GM12878 (cell line): ENCODE measurements at regions not wholly inside any gene's neighbourhood (a gene's known extent, or its start where the extent isn't known, plus 50 kb on each side); places are given as distances from the start of the nearest gene placed in this dataset.

ENCODE experiments used
- ATAC-seq: fragments of 200-7000 bp; cut with Tn5 transposase; 3 replicates; pipeline ENCODE4 v1.9.1; 2020; ENCODE audit warnings: mild to moderate bottlenecking, moderate library complexity
- BruUV-seq: library from RNA; stranded (reverse); fragments of 400-500 nt; replicated peaks from 2 replicates; lab custom pipeline; 2021; lab: Mats Ljungman, UMichigan
- CTCF ChIA-PET: fragments of 300-600 bp; sonication (Branson Sonifier 250); formaldehyde crosslinking; extraction: SDS; loops from one replicate; lab custom pipeline; 2021; ENCODE audit warnings: inconsistent platforms; lab: Yijun Ruan, JAX
- POLR2A ChIA-PET: fragments of 350-600 bp; formaldehyde crosslinking; extraction: SDS; loops from one replicate; lab custom pipeline; 2021; ENCODE audit warnings: inconsistent platforms; lab: Charles Lee
- RAD21 ChIA-PET: fragments of 300-600 bp; sonication (Branson Sonifier 250); formaldehyde crosslinking; loops from one replicate; lab custom pipeline; 2023; ENCODE audit warnings: antibody characterized with exemption; ENCODE audit not compliant: unreplicated experiment; lab: Charles Lee
- SMC1A ChIA-PET: fragments of 300-600 bp; sonication (Branson Sonifier 250); formaldehyde crosslinking; loops from one replicate; lab custom pipeline; 2023; ENCODE audit not compliant: unreplicated experiment, uncharacterized antibody; lab: Charles Lee
- DNase-seq: peaks from one replicate; pipeline ENCODE4 v3.0.0-alpha.2; 2011; ENCODE audit warnings: low read depth, low spot score
- FAIRE-seq: peaks from 3 replicates; lab custom pipeline; 2011; peaks lifted over from hg19 to GRCh38; lab: Jason Lieb, UNC
- H2AFZ ChIP-seq: 2 replicates; pipeline ENCODE4 v1.6.0; 2011; ENCODE audit warnings: low read depth, low read length, control low read depth; ENCODE audit not compliant: control insufficient read depth
- H3K27ac ChIP-seq: 2 replicates; pipeline ENCODE4 v1.5.1; 2011; ENCODE audit warnings: control low read depth; ENCODE audit not compliant: control insufficient read depth, insufficient read depth
- H3K27me3 ChIP-seq, 2 experiments: replicated peaks in 1 of 2; 2 replicates each; pipeline versions ENCODE4 v1.6.0 to v1.6.1; 2011; ENCODE audit warnings: low read length in 1 of 2; ENCODE audit not compliant: control insufficient read depth in 2 of 2, insufficient read depth in 2 of 2
- H3K36me3 ChIP-seq, 2 experiments: 2 replicates each; pipeline ENCODE4 v1.5.1; 2011; ENCODE audit warnings: low read length in 1 of 2; ENCODE audit not compliant: control insufficient read depth in 2 of 2, insufficient read depth in 2 of 2
- H3K4me1 ChIP-seq: 2 replicates; pipeline ENCODE4 v1.6.1; 2011; ENCODE audit warnings: mild to moderate bottlenecking, low read length, moderate library complexity, mixed read lengths; ENCODE audit not compliant: control insufficient read depth, insufficient read depth
- H3K4me2 ChIP-seq: 2 replicates; pipeline ENCODE4 v1.6.0; 2011; ENCODE audit warnings: control low read depth; ENCODE audit not compliant: control insufficient read depth, insufficient read depth
- H3K4me3 ChIP-seq: fragments of 200-600 bp; sonication (generic); 2 replicates; pipeline ENCODE4 v1.5.1; 2016
- H3K79me2 ChIP-seq: 2 replicates; pipeline ENCODE4 v1.6.0; 2011; ENCODE audit warnings: low read length; ENCODE audit not compliant: control insufficient read depth, insufficient read depth
- H3K9ac ChIP-seq: 2 replicates; pipeline ENCODE4 v1.8.0; 2011; ENCODE audit warnings: low read length, control low read depth, mixed read lengths; ENCODE audit not compliant: control insufficient read depth, insufficient read depth
- H3K9me3 ChIP-seq: replicated peaks from 3 replicates; pipeline ENCODE4 v1.5.1; 2011; ENCODE audit warnings: mild to moderate bottlenecking, low read length; ENCODE audit not compliant: control insufficient read depth, insufficient read depth
- H4K20me1 ChIP-seq: 2 replicates; pipeline ENCODE4 v1.6.0; 2011; ENCODE audit not compliant: control insufficient read depth, insufficient read depth
- CBX3 ChIP-seq: fragments of 200-600 bp; sonication (generic); IDR thresholded peaks from 2 replicates; pipeline ENCODE4 v1.6.1; 2016; ENCODE audit warnings: low read depth, borderline replicate concordance
- E4F1 ChIP-seq: fragments of 450-650 bp; IDR thresholded peaks from 2 replicates; pipeline ENCODE4 v1.6.1; 2018; ENCODE audit warnings: borderline replicate concordance, mild to moderate bottlenecking; ENCODE audit not compliant: partially characterized antibody
- KAT2A ChIP-seq: conservative IDR thresholded peaks from 2 replicates; pipeline ENCODE4 v1.6.1; 2011; ENCODE audit warnings: low read depth, low read length; ENCODE audit not compliant: control insufficient read depth
- MAX ChIP-seq: IDR thresholded peaks from 2 replicates; pipeline ENCODE4 v1.6.1; 2012; ENCODE audit warnings: low read depth, low read length, improper control_type of control experiment
- MXI1 ChIP-seq: fragments of 150-350 bp; IDR thresholded peaks from 2 replicates; pipeline ENCODE4 v1.6.1; 2011; ENCODE audit warnings: low read depth, mild to moderate bottlenecking, inconsistent platforms, low read length, improper control_type of control experiment
- NRF1 ChIP-seq: conservative IDR thresholded peaks from 2 replicates; pipeline ENCODE4 v1.6.1; 2011; ENCODE audit warnings: mild to moderate bottlenecking, low read depth, low read length, improper control_type of control experiment
- RAD21 ChIP-seq: IDR thresholded peaks from 2 replicates; pipeline ENCODE4 v1.6.1; 2011; ENCODE audit warnings: mild to moderate bottlenecking, low read depth, low read length, moderate library complexity; ENCODE audit not compliant: insufficient read depth
- SMAD5 ChIP-seq: IDR thresholded peaks from 2 replicates; pipeline ENCODE4 v1.6.1; 2016; ENCODE audit warnings: antibody characterized with exemption, low read depth
- SRF ChIP-seq, 2 experiments: IDR thresholded peaks; 2 replicates each; pipeline ENCODE4 v1.6.1; 2011; ENCODE audit warnings: low read depth in 2 of 2, low read length in 2 of 2, mild to moderate bottlenecking in 1 of 2, moderate library complexity in 1 of 2
- ZBED1 ChIP-seq: IDR thresholded peaks from 2 replicates; pipeline ENCODE4 v1.6.1; 2016; ENCODE audit warnings: borderline replicate concordance
- ZBTB11 ChIP-seq: fragments of 450-650 bp; formaldehyde crosslinking; IDR thresholded peaks from 2 replicates; pipeline ENCODE4 v1.5.0; 2022; ENCODE audit warnings: mild to moderate bottlenecking, missing genetic modification characterization
- ZNF622 ChIP-seq: fragments of 450-650 bp; IDR thresholded peaks from 2 replicates; pipeline ENCODE4 v1.6.1; 2017; ENCODE audit warnings: mild to moderate bottlenecking, inconsistent platforms
- WGBS: methylation state at CpG from one replicate; pipeline ENCODE4 v1.1.6; 2016; ENCODE audit warnings: low lambda C conversion rate; ENCODE audit not compliant: insufficient replicate concordance, insufficient coverage; ENCODE audit errors: missing lambda C conversion rate; 5-methylcytosine and 5-hydroxymethylcytosine counted together
- in situ Hi-C: fragments of 300-500 bp; cut with MboI; formaldehyde crosslinking; loops from 9 replicates; pipeline ENCODE4 v1.14.3; 2018; ENCODE audit warnings: mixed read lengths
- intact Hi-C: fragments of 100-400 bp; cut with micrococcal nuclease; formaldehyde crosslinking; loops from one replicate; pipeline ENCODE4 v1.14.2; 2022; ENCODE audit not compliant: unreplicated experiment
- TF ChIP-seq, protein P1 (sequence below): fragments of 450-650 bp; IDR thresholded peaks from 2 replicates; pipeline ENCODE4 v1.6.1; 2017; ENCODE audit warnings: mild to moderate bottlenecking, moderate library complexity

- TF ChIP-seq CBX3 (no peak), ZBED1 (no peak), SMAD5 (no peak)
Measured at GRCh38 chr11:116188350-116188749, 584.4 kb downstream of the BUD13 start (continued).

- ChIA-PET SMC1A (no interaction called here), POLR2A (no interaction called here), CTCF (interaction anchor here (1.1 kb wide), 1 partner anchor 30 kb away, joined by 3 read pairs; no protein-coding TSS in a partner anchor), RAD21 (no interaction called here)
- 43% methylated on average over 2 of the region's 2 CpGs for WGBS
- H3K4me3 ChIP-seq = no peak overlapping the region
- no peak for FAIRE-seq
- H2AFZ ChIP-seq = no peak overlapping the region
- H3K27ac ChIP-seq = no peak overlapping the region
- H3K9me3 ChIP-seq = no peaks in the 10 kb centered on the region
- in situ Hi-C loops (no loop called here), intact Hi-C loops (no loop called here)
- peaks cover 0 to 3% of the 10 kb centered on the region in 2 experiments; a peak in 3 of 4 replicates for H3K27me3 ChIP-seq
- H3K4me2 ChIP-seq = no peak overlapping the region
- H3K36me3 ChIP-seq = no peaks in the 10 kb centered on the region
- H3K4me1 ChIP-seq = no peaks in the 10 kb centered on the region
- BruUV-seq = no TSS peak
- no peaks in the 10 kb centered on the region for H4K20me1 ChIP-seq
- H3K79me2 ChIP-seq = no peaks in the 10 kb centered on the region
- no peak for ATAC-seq
- no peak for DNase-seq
- H3K9ac ChIP-seq = no peak overlapping the region
- TF ChIP-seq MAX (no peak), KAT2A (no peak), ZBTB11 (CRISPR knock-in tag) (no peak), E4F1 (no peak), NRF1 (no peak), SRF (IDR thresholded peaks at IDR 0.05; ENCODE audit: low read depth in 2 of 2, low read length in 2 of 2) (no peak), MXI1 (no peak), RAD21 (no peak), ZNF622 (no peak)
- TF ChIP-seq, protein P1, sequence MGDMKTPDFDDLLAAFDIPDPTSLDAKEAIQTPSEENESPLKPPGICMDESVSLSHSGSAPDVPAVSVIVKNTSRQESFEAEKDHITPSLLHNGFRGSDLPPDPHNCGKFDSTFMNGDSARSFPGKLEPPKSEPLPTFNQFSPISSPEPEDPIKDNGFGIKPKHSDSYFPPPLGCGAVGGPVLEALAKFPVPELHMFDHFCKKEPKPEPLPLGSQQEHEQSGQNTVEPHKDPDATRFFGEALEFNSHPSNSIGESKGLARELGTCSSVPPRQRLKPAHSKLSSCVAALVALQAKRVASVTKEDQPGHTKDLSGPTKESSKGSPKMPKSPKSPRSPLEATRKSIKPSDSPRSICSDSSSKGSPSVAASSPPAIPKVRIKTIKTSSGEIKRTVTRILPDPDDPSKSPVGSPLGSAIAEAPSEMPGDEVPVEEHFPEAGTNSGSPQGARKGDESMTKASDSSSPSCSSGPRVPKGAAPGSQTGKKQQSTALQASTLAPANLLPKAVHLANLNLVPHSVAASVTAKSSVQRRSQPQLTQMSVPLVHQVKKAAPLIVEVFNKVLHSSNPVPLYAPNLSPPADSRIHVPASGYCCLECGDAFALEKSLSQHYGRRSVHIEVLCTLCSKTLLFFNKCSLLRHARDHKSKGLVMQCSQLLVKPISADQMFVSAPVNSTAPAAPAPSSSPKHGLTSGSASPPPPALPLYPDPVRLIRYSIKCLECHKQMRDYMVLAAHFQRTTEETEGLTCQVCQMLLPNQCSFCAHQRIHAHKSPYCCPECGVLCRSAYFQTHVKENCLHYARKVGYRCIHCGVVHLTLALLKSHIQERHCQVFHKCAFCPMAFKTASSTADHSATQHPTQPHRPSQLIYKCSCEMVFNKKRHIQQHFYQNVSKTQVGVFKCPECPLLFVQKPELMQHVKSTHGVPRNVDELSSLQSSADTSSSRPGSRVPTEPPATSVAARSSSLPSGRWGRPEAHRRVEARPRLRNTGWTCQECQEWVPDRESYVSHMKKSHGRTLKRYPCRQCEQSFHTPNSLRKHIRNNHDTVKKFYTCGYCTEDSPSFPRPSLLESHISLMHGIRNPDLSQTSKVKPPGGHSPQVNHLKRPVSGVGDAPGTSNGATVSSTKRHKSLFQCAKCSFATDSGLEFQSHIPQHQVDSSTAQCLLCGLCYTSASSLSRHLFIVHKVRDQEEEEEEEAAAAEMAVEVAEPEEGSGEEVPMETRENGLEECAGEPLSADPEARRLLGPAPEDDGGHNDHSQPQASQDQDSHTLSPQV = no peak
Measured at GRCh38 chr11:116187026-116187425, 585.8 kb downstream of the BUD13 start.
